Neuronal stem cell (in vitro differentiated cells): ENCODE measurements at regions not wholly inside any gene's neighbourhood (a gene's known extent, or its start where the extent isn't known, plus 50 kb on each side); places are given as distances from the start of the nearest gene placed in this dataset.

Experiments used
- DNase-seq: peaks from one replicate; pipeline ENCODE4 v3.0.0-alpha.2; 2013; ENCODE audit warnings: low spot score
- H2AFZ ChIP-seq: one replicate; pipeline ENCODE4 v1.6.1; 2013; ENCODE audit warnings: mild to moderate bottlenecking, low read length, inconsistent platforms
- H2AK5ac ChIP-seq: 2 replicates; pipeline ENCODE4 v1.6.1; 2013; ENCODE audit warnings: low read depth, mild to moderate bottlenecking, inconsistent platforms, low read length, moderate library complexity, mixed read lengths
- H2BK120ac ChIP-seq: 2 replicates; pipeline ENCODE4 v1.6.1; 2013; ENCODE audit warnings: low read depth, mild to moderate bottlenecking, inconsistent platforms, low read length, moderate library complexity, mixed read lengths
- H2BK12ac ChIP-seq: one replicate; pipeline ENCODE4 v1.6.1; 2013; ENCODE audit warnings: low read length, inconsistent platforms
- H2BK15ac ChIP-seq: 2 replicates; pipeline ENCODE4 v1.6.1; 2013; ENCODE audit warnings: mild to moderate bottlenecking, low read length, inconsistent platforms, mixed read lengths
- H2BK5ac ChIP-seq: one replicate; pipeline ENCODE4 v1.6.1; 2013; ENCODE audit warnings: inconsistent platforms, mild to moderate bottlenecking, low read length, moderate library complexity
- H3K14ac ChIP-seq: one replicate; pipeline ENCODE4 v1.6.1; 2013; ENCODE audit warnings: low read length, inconsistent platforms
- H3K18ac ChIP-seq: 2 replicates; pipeline ENCODE4 v1.6.1; 2013; ENCODE audit warnings: low read length, inconsistent platforms
- H3K23ac ChIP-seq: 2 replicates; pipeline ENCODE4 v1.6.1; 2013; ENCODE audit warnings: low read depth, mild to moderate bottlenecking, mixed read lengths, low read length, inconsistent platforms; ENCODE audit not compliant: poor library complexity
- H3K27ac ChIP-seq: replicated peaks from 3 replicates; pipeline ENCODE4 v1.5.1; 2013; ENCODE audit warnings: low read length, inconsistent platforms
- H3K27me3 ChIP-seq, 3 experiments: 2 replicates each; pipeline ENCODE4 v1.6.1; 2013; ENCODE audit warnings: low read length in 3 of 3, mild to moderate bottlenecking in 2 of 3, inconsistent platforms in 1 of 3, low read depth in 1 of 3, mixed read lengths in 1 of 3, moderate library complexity in 1 of 3; ENCODE audit not compliant: control insufficient read depth in 3 of 3, insufficient read depth in 3 of 3
- H3K36me3 ChIP-seq, 2 donors: replicated peaks in 1 of 2; 2 replicates each; pipeline ENCODE4 v1.6.1; 2013; ENCODE audit warnings: low read length in 2 of 2; ENCODE audit not compliant: control insufficient read depth in 2 of 2, insufficient read depth in 2 of 2
- H3K4ac ChIP-seq: 2 replicates; pipeline ENCODE4 v1.6.1; 2013; ENCODE audit warnings: inconsistent platforms, mild to moderate bottlenecking, low read length, moderate library complexity
- H3K4me1 ChIP-seq, 2 donors: 1 replicate in 1 of 2; 2 replicates in 1 of 2; pipeline ENCODE4 v1.6.1; 2013; ENCODE audit warnings: low read length in 2 of 2, low read depth in 1 of 2; ENCODE audit not compliant: control insufficient read depth in 2 of 2, insufficient read depth in 1 of 2
- H3K4me2 ChIP-seq: one replicate; pipeline ENCODE4 v1.6.1; 2013; ENCODE audit warnings: mild to moderate bottlenecking, low read length, inconsistent platforms; ENCODE audit not compliant: insufficient read depth, poor library complexity, severe bottlenecking
- H3K4me3 ChIP-seq, 2 donors: 2 replicates each; pipeline ENCODE4 v1.5.1; 2013; ENCODE audit warnings: low read length in 2 of 2, mild to moderate bottlenecking in 2 of 2, inconsistent platforms in 1 of 2, moderate library complexity in 1 of 2
- H3K79me1 ChIP-seq: one replicate; pipeline ENCODE4 v1.6.1; 2013; ENCODE audit warnings: low read depth, mild to moderate bottlenecking, inconsistent platforms, low read length, moderate library complexity
- H3K9ac ChIP-seq: one replicate; pipeline ENCODE4 v1.6.1; 2013; ENCODE audit warnings: mild to moderate bottlenecking, low read depth, low read length, inconsistent platforms; ENCODE audit not compliant: poor library complexity
- H3K9me3 ChIP-seq, 2 donors: replicated peaks in 1 of 2; 2 replicates each; pipeline versions ENCODE3 to v1.6.1; 2013; ENCODE audit warnings: low read length in 2 of 2, mild to moderate bottlenecking in 2 of 2, inconsistent platforms in 1 of 2, low read depth in 1 of 2, mixed read lengths in 1 of 2, moderate library complexity in 1 of 2; ENCODE audit not compliant: control insufficient read depth in 2 of 2, insufficient read depth in 1 of 2
- H4K8ac ChIP-seq: one replicate; pipeline ENCODE4 v1.6.1; 2013; ENCODE audit warnings: low read depth, mild to moderate bottlenecking, inconsistent platforms, low read length, moderate library complexity
- H4K91ac ChIP-seq: one replicate; pipeline ENCODE4 v1.6.1; 2013; ENCODE audit warnings: low read length, low read depth, mild to moderate bottlenecking, inconsistent platforms; ENCODE audit not compliant: poor library complexity
- WGBS, 2 donors: extraction: QIAGEN DNeasy Blood & Tissue Kit; methylation state at CpG; one replicate each; pipeline ENCODE4 v1.1.7; 2013; ENCODE audit warnings: missing lambda C conversion rate in 2 of 2, mixed read lengths in 1 of 2; ENCODE audit not compliant: insufficient read length in 2 of 2, insufficient replicate concordance in 1 of 2; ENCODE audit errors: extremely low coverage in 2 of 2; 5-methylcytosine and 5-hydroxymethylcytosine counted together

GRCh38 chr21:27112186-27112585, 145.3 kb upstream of the ADAMTS5 start:
- no peak overlapping the region for H3K27ac ChIP-seq
- H2BK12ac ChIP-seq: no peak overlapping the region
- H3K18ac ChIP-seq: no peak overlapping the region
- no peak overlapping the region for H2AK5ac ChIP-seq
- no peak overlapping the region for H2AFZ ChIP-seq
- no peak overlapping the region for H3K14ac ChIP-seq
- no peak overlapping the region for H2BK5ac ChIP-seq
- no peaks in the 10 kb centered on the region for H3K9me3 ChIP-seq
- H2BK120ac ChIP-seq: no peak overlapping the region
- H3K23ac ChIP-seq: no peak overlapping the region
- H4K91ac ChIP-seq: no peak overlapping the region
- no peaks in the 10 kb centered on the region for H3K36me3 ChIP-seq
- no peak overlapping the region for H3K9ac ChIP-seq
- no peaks in the 10 kb centered on the region for H3K79me1 ChIP-seq
- H3K4me1 ChIP-seq: no peaks in the 10 kb centered on the region
- H4K8ac ChIP-seq: no peak overlapping the region
- no peak overlapping the region for H2BK15ac ChIP-seq
- H3K4me2 ChIP-seq: no peak overlapping the region
- no peaks in the 10 kb centered on the region for H3K27me3 ChIP-seq
- H3K4ac ChIP-seq: no peak overlapping the region
- DNase-seq: no peak
- H3K4me3 ChIP-seq: no peak overlapping the region

GRCh38 chr21:27110956-27111355, 144.1 kb upstream of the ADAMTS5 start:
- H3K9ac ChIP-seq: no peak overlapping the region
- H4K91ac ChIP-seq: no peak overlapping the region
- H3K27ac ChIP-seq: no peak overlapping the region
- no peak overlapping the region for H2AK5ac ChIP-seq
- no peak overlapping the region for H4K8ac ChIP-seq
- no peak overlapping the region for H3K4me3 ChIP-seq
- H2BK12ac ChIP-seq: no peak overlapping the region
- WGBS, 2 donors: no CpG with 5 or more reads among the region's 2 CpGs
- H2AFZ ChIP-seq: no peak overlapping the region
- no peak overlapping the region for H2BK120ac ChIP-seq
- no peak overlapping the region for H3K14ac ChIP-seq
- H3K9me3 ChIP-seq: no peaks in the 10 kb centered on the region
- no peaks in the 10 kb centered on the region for H3K4me1 ChIP-seq
- no peak overlapping the region for H3K4me2 ChIP-seq
- no peak overlapping the region for H3K4ac ChIP-seq
- no peak for DNase-seq
- H3K23ac ChIP-seq: no peak overlapping the region
- no peaks in the 10 kb centered on the region for H3K79me1 ChIP-seq
- no peaks in the 10 kb centered on the region for H3K36me3 ChIP-seq
- no peak overlapping the region for H3K18ac ChIP-seq
- H2BK15ac ChIP-seq: no peak overlapping the region
- no peaks in the 10 kb centered on the region for H3K27me3 ChIP-seq
- H2BK5ac ChIP-seq: no peak overlapping the region

DNA sequence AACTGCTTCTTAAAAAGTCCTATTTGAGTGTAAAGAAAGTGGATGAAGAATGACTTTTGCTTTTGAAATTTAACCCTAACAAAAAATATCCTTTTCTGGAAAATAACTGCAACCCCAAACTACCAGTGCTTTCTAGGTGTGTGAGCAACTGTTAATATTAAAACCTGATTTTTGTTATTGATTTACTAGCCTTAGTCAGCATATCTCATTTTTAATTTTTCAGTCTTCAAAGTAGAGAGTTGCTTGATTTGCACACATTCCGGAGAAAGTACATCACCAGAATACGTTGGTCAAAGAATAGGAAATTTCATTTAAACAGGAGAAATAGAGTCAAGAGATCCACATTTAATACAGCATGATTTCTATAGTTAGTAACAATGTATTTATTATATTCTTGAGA, 141.8 kb upstream of the ADAMTS5 start:
- Histone ChIP-seq H2BK12ac (no peak overlapping the region), H3K4me3 (no peak overlapping the region), H3K27me3 (no peaks in the 10 kb centered on the region), H3K27ac (no peak overlapping the region), H2AFZ (no peak overlapping the region), H3K23ac (no peak overlapping the region), H3K4me2 (no peak overlapping the region), H3K9me3 (no peaks in the 10 kb centered on the region), H2AK5ac (no peak overlapping the region), H3K18ac (no peak overlapping the region), H2BK5ac (no peak overlapping the region), H3K14ac (no peak overlapping the region), H2BK15ac (no peak overlapping the region), H3K4ac (no peak overlapping the region), H3K9ac (no peak overlapping the region), H4K8ac (no peak overlapping the region), H3K4me1 (peaks cover 0 to 3% of the 10 kb centered on the region in 2 donors), H4K91ac (no peak overlapping the region), H2BK120ac (no peak overlapping the region), H3K36me3 (no peaks in the 10 kb centered on the region), H3K79me1 (no peaks in the 10 kb centered on the region)
- no peak for DNase-seq
- WGBS, 2 donors: no CpG with 5 or more reads among the region's 2 CpGs

DNA sequence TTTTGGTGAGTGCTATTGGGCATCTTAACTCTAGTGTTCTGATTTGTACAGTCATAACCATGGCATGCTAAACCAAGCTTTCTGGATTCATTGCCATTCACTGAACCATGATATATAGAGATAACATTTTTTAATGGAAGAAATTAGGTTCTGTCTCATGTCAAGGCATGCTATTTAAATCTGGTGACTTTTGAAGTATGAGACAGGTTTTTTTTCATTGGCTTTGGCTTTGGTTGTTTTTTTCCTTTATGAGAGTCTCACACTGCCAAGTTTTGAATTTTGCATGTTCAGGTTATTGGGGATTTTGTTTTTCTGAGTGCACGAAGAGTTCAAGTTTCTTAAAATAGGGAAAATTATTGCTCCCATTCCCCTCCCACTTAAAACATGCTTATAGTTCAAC, 141.3 kb upstream of the ADAMTS5 start:
- H3K36me3 ChIP-seq: no peaks in the 10 kb centered on the region
- H4K8ac ChIP-seq: no peak overlapping the region
- no peak overlapping the region for H2BK12ac ChIP-seq
- H3K4ac ChIP-seq: no peak overlapping the region
- H2AK5ac ChIP-seq: no peak overlapping the region
- H3K18ac ChIP-seq: no peak overlapping the region
- no peaks in the 10 kb centered on the region for H3K79me1 ChIP-seq
- H4K91ac ChIP-seq: no peak overlapping the region
- H3K27me3 ChIP-seq: no peaks in the 10 kb centered on the region
- H3K4me3 ChIP-seq: no peak overlapping the region
- peaks cover 0 to 3% of the 10 kb centered on the region in 2 donors for H3K4me1 ChIP-seq
- H2AFZ ChIP-seq: no peak overlapping the region
- no peak overlapping the region for H2BK5ac ChIP-seq
- no peak overlapping the region for H2BK120ac ChIP-seq
- no peak overlapping the region for H3K4me2 ChIP-seq
- no peak overlapping the region for H3K27ac ChIP-seq
- H3K9ac ChIP-seq: no peak overlapping the region
- no peaks in the 10 kb centered on the region for H3K9me3 ChIP-seq
- no peak overlapping the region for H3K14ac ChIP-seq
- no peak overlapping the region for H3K23ac ChIP-seq
- no peak overlapping the region for H2BK15ac ChIP-seq
- WGBS, 2 donors: no CpG with 5 or more reads among the region's 1 CpG
- no peak for DNase-seq
